ENCODE measurements at regions not wholly inside any gene's neighbourhood (a gene's known extent, or its start where the extent isn't known, plus 50 kb on each side); places are given as distances from the start of the nearest gene placed in this dataset.

DNA sequence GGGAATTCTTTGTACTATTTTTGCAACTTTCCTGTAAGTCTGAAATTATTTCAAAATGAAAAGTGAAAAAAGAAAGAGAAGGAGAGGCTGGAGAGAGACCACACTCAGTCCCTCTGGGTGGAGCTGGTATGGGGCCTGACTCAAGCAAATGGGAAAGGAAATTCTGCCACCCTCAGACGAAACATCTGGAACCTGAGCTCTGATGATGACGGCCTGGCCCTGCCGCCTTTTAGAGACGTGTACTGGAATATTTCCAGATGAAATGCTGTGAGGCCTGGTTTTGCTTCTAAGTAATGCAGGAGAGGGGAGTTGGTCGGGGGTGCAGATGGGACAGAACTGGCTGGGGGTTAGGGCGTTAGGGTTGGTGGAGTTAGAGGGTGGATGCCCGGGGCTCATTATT is 57.4 kb upstream of the GLI2 start:
- no peak overlapping the region for H3K4me3 ChIP-seq (ENCODE audit: low read depth, low read length)
- no peak for DNase-seq (ENCODE audit: low read depth, low spot score)
- H3K27ac ChIP-seq (ENCODE audit: low read depth, low read length): no peak overlapping the region
- no peaks in the 10 kb centered on the region; the same call in 1 of the 2 replicates for H3K9me3 ChIP-seq (ENCODE audit: control insufficient read depth, insufficient read depth, low read length)
- H3K27me3 ChIP-seq (ENCODE audit: control insufficient read depth, insufficient read depth, low read length): peaks cover 31% of the 10 kb centered on the region
- TF ChIP-seq, protein P1, sequence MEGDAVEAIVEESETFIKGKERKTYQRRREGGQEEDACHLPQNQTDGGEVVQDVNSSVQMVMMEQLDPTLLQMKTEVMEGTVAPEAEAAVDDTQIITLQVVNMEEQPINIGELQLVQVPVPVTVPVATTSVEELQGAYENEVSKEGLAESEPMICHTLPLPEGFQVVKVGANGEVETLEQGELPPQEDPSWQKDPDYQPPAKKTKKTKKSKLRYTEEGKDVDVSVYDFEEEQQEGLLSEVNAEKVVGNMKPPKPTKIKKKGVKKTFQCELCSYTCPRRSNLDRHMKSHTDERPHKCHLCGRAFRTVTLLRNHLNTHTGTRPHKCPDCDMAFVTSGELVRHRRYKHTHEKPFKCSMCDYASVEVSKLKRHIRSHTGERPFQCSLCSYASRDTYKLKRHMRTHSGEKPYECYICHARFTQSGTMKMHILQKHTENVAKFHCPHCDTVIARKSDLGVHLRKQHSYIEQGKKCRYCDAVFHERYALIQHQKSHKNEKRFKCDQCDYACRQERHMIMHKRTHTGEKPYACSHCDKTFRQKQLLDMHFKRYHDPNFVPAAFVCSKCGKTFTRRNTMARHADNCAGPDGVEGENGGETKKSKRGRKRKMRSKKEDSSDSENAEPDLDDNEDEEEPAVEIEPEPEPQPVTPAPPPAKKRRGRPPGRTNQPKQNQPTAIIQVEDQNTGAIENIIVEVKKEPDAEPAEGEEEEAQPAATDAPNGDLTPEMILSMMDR (IDR thresholded peaks at IDR 0.05; ENCODE audit: low read depth, low read length): no peak
- ChIA-PET POLR2A (interaction anchor here (0.8 kb wide), 1 partner anchor 425 kb away, joined by 3 read pairs; the partner anchor contains the start of gene RALB), CTCF (interaction anchor here (1.4 to 4.1 kb wide), 4 partner anchors 125 to 402 kb away, joined by 5 to 34 read pairs (median 14); no protein-coding TSS in a partner anchor)

DNA sequence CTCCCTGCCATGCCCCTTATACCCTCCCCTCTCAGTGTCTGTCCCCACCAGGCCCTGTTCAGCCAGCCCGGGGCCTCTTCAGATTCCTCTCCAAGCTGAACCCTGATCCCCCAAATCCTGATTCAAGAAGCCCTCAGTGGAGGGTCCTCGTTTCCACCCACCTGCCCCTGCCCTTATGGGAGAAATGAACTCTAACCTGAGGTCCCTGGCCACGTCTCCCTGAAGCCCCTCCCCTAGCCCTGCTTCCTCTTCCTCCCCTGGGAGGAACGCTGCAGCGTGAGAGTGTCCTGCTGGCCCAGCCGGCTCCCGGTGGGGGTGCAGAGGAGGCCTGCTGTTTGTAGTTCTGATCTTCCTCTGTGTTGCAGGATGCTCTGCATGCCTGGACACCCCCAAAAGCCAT is 56.7 kb upstream of the GLI2 start:
- no peak overlapping the region for H3K4me3 ChIP-seq (ENCODE audit: low read depth, low read length)
- POLR2A ChIA-PET: no interaction called here
- TF ChIP-seq, protein P1 (IDR thresholded peaks at IDR 0.05; ENCODE audit: low read depth, low read length): no peak
- H3K27me3 ChIP-seq (ENCODE audit: control insufficient read depth, insufficient read depth, low read length): peaks cover 29% of the 10 kb centered on the region
- CTCF ChIA-PET: interaction anchor here (1.6 to 4.5 kb wide), 3 partner anchors 336 to 401 kb away, joined by 6 to 62 read pairs (median 48); no protein-coding TSS in a partner anchor
- no peak overlapping the region for H3K27ac ChIP-seq (ENCODE audit: low read depth, low read length)
- DNase-seq (ENCODE audit: low read depth, low spot score): no peak
- H3K9me3 ChIP-seq (ENCODE audit: control insufficient read depth, insufficient read depth, low read length): no peaks in the 10 kb centered on the region; the same call in 1 of the 2 replicates

DNA sequence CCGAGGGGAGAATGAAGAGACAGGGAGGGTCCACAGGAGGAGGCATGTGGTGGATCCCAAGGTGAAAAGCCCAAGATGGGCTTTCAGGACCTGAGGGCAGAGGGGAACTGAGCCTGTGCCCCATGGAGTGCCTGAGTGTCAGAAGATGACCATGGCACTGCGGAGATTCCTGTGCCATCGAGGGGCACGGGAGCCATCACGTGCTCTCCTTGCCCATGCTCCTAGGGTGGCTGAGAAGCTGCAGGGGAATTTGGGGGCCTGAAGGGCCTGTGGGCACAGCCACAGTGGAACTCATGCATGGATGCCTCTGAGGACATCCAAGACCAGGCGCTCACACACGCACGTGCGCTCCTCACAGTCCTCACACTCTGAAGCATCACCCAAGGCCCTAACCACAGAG is 56.1 kb upstream of the GLI2 start:
- DNase-seq (ENCODE audit: low read depth, low spot score): no peak
- H3K27ac ChIP-seq (ENCODE audit: low read depth, low read length): no peak overlapping the region
- CTCF ChIA-PET: interaction anchor here (0.5 to 4.5 kb wide), 4 partner anchors 337 to 424 kb away, joined by 4 to 62 read pairs (median 26); no protein-coding TSS in a partner anchor
- POLR2A ChIA-PET: no interaction called here
- TF ChIP-seq, protein P1 (IDR thresholded peaks at IDR 0.05; ENCODE audit: low read depth, low read length): no peak
- no peaks in the 10 kb centered on the region; the same call in 1 of the 2 replicates for H3K9me3 ChIP-seq (ENCODE audit: control insufficient read depth, insufficient read depth, low read length)
- no peak overlapping the region for H3K4me3 ChIP-seq (ENCODE audit: low read depth, low read length)
- peaks cover 29% of the 10 kb centered on the region for H3K27me3 ChIP-seq (ENCODE audit: control insufficient read depth, insufficient read depth, low read length)

DNA sequence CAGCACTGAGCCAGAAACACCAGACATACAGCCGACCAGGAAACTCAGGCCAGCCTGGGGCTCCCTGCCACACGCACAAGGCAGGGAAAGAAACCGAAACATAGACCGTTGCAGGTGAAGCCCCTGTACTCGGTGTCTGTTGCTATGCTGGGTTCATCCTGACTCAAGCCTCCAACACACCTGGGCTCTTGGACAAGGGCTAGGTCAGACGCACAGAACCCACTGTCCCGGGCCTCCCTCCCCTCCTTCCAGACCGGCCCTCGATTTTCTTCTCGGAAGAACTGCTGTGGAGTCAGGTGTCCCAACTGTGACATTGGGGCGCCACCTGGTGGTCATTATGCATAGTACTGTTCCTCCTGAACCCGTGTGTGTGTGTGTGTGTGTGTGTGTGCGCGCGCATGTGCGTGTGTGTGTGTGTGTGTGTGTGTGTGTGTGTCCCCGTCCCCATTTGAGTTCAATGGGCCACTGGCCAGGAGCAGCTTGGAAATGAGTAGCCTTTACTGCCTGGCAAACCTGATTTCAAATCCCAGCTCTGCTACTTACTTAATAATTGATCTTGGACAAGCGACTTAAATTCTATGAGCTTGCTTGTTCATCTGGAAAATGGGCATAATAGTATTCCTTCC is 55.4 kb upstream of the GLI2 start:
- ChIA-PET POLR2A (no interaction called here), CTCF (interaction anchor here (0.6 to 5.3 kb wide), 56 partner anchors 8 to 1324 kb away, joined by 3 to 62 read pairs (median 4); partner anchors contain the start of gene TMEM185B)
- Histone ChIP-seq H3K9me3 (ENCODE audit: control insufficient read depth, insufficient read depth, low read length) (no peaks in the 10 kb centered on the region; the same call in 1 of the 2 replicates), H3K27me3 (ENCODE audit: control insufficient read depth, insufficient read depth, low read length) (peaks cover 29% of the 10 kb centered on the region), H3K4me3 (ENCODE audit: low read depth, low read length) (no peak overlapping the region), H3K27ac (ENCODE audit: low read depth, low read length) (no peak overlapping the region)
- TF ChIP-seq, protein P1 (IDR thresholded peaks at IDR 0.05; ENCODE audit: low read depth, low read length): peak; percentile 74
- DNase-seq (ENCODE audit: low read depth, low spot score): peak; percentile 70

DNA sequence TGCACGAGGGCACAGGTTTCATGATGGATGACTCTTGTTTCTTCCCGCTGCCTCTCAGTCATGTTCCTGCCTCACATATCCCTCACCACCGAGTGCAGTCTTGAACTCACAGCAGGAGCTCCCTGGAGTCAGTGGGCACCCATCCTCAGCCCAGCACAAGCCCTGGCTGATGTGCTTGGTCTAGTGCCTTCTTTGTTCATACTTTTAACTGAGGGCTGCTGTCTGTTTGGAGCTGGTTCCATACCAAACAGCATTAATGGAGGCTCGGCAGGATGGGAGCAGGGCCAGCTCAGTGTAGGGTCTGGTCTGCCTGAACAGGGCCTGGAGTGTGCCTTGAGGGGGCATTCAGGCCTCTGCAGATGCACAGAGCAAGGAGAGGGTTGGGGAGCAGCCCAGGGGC is 54.5 kb upstream of the GLI2 start:
- Histone ChIP-seq H3K27me3 (ENCODE audit: control insufficient read depth, insufficient read depth, low read length) (peaks cover 27% of the 10 kb centered on the region), H3K9me3 (ENCODE audit: control insufficient read depth, insufficient read depth, low read length) (no peaks in the 10 kb centered on the region; the same call in 1 of the 2 replicates), H3K4me3 (ENCODE audit: low read depth, low read length) (no peak overlapping the region), H3K27ac (ENCODE audit: low read depth, low read length) (no peak overlapping the region)
- POLR2A ChIA-PET: interaction anchor here (1.6 kb wide), 1 partner anchor 394 kb away, joined by 4 read pairs; no protein-coding TSS in a partner anchor
- no peak for DNase-seq (ENCODE audit: low read depth, low spot score)
- CTCF ChIA-PET: interaction anchor here (0.7 to 5.3 kb wide), 54 partner anchors 9 to 1325 kb away, joined by 3 to 62 read pairs (median 4); no protein-coding TSS in a partner anchor
- TF ChIP-seq, protein P1 (IDR thresholded peaks at IDR 0.05; ENCODE audit: low read depth, low read length): no peak

All from AG04450 (cell line).